Suprapubic skin (tissue), 3 donors: ENCODE measurements at regions not wholly inside any gene's neighbourhood (a gene's known extent, or its start where the extent isn't known, plus 50 kb on each side); places are given as distances from the start of the nearest gene placed in this dataset.

Experiments
- EP300 ChIP-seq: sonication (generic); formaldehyde crosslinking; IDR thresholded peaks from one replicate; pipeline ENCODE4 v1.6.1; 2017; ENCODE audit warnings: antibody characterized with exemption
- POLR2A ChIP-seq, 2 donors: fragments of 450-650 bp; IDR thresholded peaks; one replicate each; pipeline ENCODE4 v1.6.1; 2017; ENCODE audit warnings: antibody characterized with exemption in 2 of 2, mild to moderate bottlenecking in 2 of 2, moderate library complexity in 2 of 2
- TF ChIP-seq, protein P1 (sequence below), 2 donors: fragments of 200-600 bp in 1 of 2; fragments of 450-650 bp in 1 of 2; sonication (generic) in 1 of 2; IDR thresholded peaks; one replicate each; pipeline ENCODE4 v1.5.1; 2016 to 2019; ENCODE audit warnings: antibody characterized with exemption in 2 of 2, mild to moderate bottlenecking in 1 of 2, moderate library complexity in 1 of 2

DNA sequence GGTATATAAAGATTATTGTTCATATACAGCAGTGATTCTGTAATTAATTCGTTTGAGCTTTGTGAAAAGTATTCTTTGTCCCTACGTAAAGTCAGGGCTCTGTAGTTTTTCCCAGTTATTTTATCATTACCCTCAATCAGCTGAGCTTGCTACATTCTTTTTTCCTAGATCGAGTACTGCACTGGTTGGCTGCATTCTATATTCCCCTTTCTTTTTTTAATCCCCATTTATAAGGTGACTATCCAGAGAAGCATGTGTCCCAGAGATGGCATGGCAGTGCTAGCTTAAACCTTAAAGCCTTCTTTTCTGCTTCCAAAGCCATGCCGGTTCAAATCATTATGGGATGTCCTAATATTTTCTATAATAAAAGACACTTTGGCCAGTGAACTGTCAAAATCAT is 230.1 kb upstream of the CELF2 start:
- TF ChIP-seq, protein P1, sequence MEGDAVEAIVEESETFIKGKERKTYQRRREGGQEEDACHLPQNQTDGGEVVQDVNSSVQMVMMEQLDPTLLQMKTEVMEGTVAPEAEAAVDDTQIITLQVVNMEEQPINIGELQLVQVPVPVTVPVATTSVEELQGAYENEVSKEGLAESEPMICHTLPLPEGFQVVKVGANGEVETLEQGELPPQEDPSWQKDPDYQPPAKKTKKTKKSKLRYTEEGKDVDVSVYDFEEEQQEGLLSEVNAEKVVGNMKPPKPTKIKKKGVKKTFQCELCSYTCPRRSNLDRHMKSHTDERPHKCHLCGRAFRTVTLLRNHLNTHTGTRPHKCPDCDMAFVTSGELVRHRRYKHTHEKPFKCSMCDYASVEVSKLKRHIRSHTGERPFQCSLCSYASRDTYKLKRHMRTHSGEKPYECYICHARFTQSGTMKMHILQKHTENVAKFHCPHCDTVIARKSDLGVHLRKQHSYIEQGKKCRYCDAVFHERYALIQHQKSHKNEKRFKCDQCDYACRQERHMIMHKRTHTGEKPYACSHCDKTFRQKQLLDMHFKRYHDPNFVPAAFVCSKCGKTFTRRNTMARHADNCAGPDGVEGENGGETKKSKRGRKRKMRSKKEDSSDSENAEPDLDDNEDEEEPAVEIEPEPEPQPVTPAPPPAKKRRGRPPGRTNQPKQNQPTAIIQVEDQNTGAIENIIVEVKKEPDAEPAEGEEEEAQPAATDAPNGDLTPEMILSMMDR (IDR thresholded peaks at IDR 0.05): no peak
- TF ChIP-seq EP300 (no peak), POLR2A (IDR thresholded peaks at IDR 0.05) (no peak)
